ENCODE measurements at regions not wholly inside any gene's neighbourhood (a gene's known extent, or its start where the extent isn't known, plus 50 kb on each side); places are given as distances from the start of the nearest gene placed in this dataset.
A peak's percentile ranks its signal among the peaks of the same experiment; 100 is the strongest.
"Not testable (repeated sequence)": the region's sequence is repeated elsewhere in the genome, so short reads cannot be mapped to it uniquely, and the experiment has no call there.

DNA sequence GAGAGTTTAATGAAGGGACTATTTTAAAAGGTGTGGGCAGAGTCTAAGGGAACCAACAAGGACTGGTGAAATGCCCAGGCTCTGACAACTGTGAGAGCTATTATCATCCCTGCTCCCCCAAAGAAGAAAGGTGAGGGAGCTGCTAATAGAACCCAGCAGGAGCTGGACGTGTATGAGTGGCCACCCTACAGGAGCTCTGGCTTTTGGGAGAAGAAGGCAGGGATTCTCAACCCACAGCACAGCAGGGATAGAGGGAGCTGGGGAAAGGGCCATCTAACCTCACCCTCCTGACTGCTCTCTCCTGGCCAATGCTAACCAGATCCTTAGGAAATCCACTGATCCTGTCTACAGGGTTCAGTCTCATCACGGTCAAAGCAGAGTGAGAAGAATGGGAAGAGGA lies 57.1 kb downstream of the GRIN2B start:
- no peak for DNase-seq

DNA sequence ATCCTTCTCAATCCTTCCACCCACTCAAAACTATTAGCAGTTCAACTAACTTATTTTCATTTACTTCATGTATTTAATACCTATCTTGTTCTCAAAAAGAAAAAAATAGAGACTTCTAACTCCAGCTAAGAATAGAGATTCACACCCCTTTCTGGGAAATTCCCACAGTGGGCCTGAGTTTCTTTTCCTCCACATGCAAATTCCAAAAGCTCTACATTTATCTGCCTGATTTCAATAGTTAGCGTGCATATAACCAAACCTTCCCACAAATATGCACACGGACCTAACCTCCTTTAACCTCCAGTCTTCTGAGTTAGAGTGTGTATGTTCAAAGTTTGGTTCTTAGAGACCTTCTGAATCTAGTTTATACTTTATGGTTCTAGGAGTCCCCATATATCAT lies 62.5 kb downstream of the GRIN2B start:
- no peak for DNase-seq

DNA sequence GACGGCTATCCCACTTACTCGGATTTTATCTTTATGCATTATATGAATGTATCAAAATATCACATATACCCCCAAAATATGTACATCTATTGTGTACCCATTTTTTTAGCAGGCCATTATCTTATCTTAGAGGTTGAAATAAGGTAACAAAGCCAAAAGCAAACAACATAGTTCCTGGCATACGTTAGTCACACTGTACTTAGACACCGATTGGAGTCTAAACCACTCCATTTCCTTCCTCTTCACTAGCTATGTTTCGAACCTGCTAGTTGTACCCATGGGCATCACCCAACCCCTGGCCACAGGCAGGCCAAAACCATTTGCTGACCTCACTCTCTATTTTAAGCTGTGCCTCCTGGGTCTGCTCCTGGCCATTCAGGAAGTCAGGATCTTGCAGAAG lies 66.3 kb downstream of the GRIN2B start:
- DNase-seq = no peak

DNA sequence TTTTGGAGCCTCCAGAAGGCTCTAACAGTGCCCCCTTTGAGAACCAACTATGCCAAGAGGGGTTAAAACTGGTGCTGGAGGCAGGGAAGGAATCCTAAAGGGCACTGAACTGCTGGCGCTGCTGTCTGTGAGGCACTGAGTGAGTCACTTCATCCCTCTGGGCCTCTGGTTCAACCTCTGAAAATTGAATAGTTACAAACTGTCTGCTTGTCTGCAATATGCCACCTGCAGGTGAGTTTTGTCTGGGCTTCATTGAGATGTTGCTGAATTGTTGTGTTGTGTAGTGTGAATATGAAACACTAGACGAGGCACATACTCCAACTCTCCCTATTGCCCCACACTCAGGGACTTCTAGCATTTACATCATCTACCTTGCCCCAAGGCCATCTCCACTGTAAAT lies 68.0 kb downstream of the GRIN2B start:
- no peak for DNase-seq

DNA sequence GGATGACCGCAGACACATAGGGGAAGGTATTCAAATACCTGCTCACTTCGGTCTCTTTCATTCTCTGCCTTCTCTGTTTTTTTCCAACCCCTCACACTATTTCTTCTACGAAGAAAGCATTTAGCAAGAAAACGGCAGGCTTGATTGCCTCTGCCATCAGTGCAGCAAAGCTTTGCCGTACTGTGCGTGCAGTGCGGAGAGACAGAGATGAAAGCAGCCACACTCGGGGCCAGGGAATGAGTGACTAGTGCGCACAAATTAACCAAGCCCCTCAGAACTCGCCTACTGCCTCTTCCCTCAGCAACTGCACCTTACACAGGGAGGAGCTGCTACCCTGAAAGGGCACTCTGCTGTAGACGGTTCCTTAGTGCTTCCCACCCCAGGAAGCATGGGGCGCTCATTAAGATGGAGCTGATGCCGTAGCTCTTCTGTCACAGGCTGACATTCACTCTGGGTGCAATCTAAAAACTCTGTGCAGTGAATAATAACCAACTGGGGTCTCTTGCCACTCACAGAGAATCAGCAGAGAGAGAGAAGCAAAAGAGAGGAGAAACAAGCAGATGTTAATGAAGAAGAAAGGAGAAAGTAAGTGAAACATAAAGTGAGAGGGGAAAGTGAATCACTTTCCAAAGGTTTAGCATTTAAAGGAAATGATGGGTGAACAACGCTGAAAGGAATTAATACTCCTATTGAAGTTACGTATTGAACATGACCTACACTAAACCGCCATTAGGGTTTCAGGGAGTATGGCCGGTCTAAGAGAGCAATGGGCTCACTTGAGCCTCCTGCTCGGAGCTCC lies 69.4 kb downstream of the GRIN2B start:
- DNase-seq = no peak

DNA sequence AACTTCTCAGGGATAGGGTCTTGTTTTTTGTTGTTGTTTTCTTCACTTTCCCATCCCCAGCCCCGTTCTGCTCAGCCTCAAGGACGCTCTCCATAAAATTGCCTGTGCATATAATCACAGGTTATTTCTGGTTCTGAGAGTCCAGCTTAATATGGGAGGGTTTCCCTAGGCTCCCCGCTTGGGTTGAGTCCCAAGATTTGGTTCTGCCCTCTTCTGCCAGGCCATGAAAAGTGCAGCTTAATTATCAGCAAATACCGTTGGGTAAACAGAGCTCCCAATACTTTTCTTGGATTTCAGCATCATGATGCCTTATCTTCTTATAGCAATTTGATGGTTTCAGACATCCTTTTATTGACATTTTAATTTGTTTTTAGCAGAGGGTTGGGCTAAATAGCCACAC lies 75.6 kb downstream of the GRIN2B start:
- DNase-seq = no peak

DNA sequence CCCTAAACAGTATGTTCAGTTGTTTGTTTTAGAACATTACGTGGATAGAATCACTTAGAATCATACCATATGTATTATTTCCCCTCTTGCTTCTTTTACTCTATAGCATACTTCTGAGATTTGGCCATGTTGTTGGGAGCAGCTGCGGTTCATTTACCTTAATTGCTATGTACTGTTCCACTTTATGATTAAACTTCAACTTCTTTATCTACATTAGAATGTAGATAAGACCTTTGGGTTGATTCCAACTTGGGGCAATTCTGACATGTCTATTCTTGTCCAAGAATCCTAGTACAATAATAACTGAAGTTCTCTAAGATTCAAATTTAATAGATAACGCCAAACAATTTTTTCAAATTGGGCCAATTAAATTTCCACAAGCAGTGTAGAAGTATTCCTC lies 80.7 kb downstream of the GRIN2B start:
- DNase-seq = no peak

DNA sequence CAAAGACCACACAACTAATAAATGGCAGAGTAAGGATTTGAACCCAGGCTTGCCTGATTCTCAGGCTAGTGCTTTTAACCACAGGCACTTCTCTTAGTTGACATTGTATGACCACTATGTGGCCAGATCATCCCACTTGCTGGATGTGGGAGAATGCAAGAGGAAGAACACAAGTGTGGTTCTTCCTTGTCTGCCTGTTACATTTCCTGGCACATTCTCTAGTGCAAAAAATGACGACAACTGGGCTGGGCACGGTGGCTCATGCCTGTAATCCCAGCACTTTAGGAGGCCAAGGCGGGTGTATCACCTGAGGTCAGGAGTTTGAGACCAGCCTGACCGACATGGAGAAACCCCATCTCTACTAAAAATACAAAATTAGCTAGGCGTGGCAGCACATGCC lies 83.0 kb downstream of the GRIN2B start:
- DNase-seq = not testable (repeated sequence)

DNA sequence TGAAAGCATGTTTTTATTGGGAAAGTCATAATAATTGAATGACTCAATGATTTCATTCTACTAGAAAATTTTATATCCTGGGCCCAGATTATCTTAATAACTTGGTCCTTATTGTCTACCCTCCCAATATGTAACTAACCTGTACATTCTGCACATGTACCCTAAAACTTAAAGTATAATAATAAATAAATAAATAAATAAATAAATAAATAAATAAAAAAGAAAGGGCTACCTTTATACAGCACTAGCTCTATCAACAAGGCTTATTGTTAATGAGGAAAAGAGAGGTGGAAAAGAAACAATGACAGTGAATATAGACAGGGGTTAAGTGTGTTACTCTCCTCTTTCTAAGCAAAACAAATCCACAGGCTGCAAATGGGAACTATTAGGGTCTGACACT lies 83.6 kb downstream of the GRIN2B start:
- no peak for DNase-seq

DNA sequence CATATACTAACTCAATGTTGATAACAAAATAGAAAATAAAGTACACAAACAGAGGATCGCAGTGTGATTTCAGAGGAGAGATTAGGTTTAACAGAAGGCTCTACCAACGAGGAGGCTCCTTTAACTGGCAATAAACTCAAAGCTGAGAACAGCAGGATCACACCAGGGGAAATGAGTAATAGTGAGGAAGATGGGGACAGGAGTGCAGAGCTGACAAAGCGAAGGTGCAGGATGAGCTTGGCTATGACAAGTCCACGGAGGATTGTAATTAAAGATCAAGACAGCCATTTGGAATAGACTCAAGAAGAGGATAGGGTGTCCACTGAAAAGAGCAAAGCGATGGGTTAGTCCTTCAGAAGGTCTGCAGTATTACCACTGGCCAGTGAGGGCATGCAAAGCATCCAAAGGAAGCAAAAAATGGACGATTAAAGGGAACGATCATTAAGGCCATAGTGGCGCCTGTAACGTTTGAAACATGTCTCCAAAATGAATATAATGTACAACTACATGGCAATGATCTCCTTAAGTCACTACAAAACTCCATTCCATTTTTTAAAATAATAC lies 85.3 kb downstream of the GRIN2B start:
- DNase-seq = no peak

DNA sequence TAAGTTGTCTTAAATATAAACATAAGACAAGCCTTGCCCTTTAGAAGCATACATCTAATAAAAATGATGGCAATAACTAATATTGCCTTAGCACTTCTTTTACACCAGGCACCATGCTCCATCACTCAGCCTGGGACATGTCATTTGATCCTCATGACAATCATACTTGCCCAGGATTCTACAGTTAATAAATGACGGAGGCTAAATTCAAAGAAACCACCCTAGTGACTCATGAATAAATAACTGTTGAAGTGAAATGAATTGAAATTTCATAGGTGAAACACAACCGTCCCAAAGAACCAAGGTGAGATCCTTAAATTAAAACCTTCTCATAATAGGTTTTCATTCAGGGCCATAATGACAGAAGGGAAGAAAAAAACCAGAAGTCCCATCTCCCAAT lies 89.5 kb downstream of the GRIN2B start:
- no peak for DNase-seq

DNA sequence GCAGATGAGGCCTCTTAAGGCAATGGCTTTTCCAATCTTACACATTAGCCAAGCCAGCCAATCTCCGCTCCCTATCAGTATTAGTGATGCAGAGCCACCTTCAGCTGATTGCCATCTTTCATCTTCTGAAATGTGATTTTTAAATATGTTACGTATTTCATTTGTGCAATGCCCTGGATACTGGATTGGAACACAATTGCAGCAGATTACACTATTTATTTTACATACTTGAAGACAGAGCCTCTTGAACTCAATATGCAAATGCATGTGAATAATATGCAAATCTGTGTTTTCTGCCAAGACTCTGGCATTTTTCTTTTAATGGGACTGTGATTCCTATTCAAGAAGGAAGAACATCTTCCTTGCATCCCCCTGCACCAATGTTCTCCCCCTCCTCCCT lies 90.5 kb downstream of the GRIN2B start:
- no peak for DNase-seq

DNA sequence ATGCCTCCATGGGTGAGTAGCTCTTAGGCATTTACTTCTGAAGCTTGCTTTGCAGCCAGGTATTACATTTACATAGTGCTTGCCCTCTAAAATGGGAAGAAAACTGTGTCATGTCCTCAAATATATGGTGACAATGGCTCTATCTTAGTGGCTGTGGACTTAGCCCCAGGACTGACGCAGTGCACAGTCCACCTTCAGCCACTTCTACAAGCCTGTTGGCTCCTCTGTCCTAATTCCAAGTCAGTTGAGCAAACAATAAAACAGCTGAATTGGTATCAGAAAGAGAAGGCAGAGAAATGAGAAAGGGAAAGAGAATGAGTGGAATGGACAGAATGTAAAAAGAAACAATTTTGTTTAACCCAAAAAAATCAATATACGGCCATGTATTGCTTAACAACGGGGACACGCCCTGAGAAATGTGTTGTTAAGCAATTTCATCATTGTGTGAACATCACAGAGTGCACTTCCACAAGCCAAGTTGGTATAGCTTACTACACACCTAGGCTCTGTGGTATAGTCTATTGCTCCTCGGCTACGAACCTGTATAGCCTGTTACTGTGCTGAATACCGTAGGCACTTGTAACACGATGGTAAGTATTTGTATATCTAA lies 93.5 kb downstream of the GRIN2B start:
- no peak for DNase-seq

DNA sequence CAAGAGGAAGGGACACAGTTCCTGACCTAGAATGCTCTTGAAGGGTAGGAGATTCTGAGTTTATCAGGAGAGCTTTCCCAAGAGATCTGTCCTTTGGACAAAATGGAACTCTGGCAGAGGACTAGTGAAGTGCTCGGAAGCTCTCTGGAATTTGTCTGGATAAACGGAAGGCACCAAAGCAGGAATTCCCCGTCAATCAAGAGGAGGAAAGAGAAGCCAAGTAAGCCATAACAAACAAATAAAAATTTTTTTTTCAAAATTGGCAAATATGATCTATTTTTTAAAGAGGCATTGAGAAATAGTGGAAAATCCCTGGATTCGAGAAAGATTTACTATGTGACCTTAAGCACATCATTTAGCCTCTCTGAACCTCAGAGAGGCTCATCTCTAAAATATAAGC lies 99.2 kb downstream of the GRIN2B start:
- no peak for DNase-seq

DNA sequence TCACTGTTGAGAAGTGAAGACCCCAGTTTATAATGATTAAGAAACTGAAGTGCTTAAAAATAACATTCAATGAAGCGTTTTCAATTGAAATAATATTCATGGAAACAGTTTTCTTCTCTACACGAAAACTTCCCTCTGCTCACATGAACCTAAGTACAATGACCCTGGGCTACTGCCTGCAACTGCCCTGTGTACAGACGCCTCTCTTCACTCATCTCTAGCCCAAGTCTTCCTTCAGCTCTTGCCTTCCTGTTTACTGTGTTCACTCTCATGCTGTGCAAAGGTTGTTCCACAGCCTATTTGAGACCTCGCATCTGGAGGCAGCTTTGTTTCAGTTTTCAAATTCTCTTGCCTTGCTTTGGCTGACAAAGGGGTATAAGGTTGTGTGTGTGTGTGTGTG lies 100.8 kb downstream of the GRIN2B start:
- DNase-seq = no peak

DNA sequence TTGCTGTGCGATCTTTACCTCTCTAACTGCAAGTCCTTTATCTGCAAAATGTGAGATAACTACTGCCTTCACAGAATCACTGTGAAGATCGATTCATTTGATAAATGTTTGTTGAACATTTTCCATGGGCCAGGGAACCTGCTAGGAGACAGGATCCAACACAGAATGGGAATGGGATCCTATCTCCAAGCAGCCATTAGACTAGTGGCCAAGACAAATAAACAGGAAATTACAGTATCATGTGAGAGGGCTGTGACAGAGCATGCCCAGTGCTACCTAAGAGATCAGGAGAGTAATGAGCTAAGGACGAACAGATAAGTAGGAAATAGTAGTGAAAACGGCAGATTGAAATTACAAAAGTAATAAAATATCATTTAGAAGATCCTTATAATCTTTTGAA lies 105.7 kb downstream of the GRIN2B start:
- no peak for DNase-seq

DNA sequence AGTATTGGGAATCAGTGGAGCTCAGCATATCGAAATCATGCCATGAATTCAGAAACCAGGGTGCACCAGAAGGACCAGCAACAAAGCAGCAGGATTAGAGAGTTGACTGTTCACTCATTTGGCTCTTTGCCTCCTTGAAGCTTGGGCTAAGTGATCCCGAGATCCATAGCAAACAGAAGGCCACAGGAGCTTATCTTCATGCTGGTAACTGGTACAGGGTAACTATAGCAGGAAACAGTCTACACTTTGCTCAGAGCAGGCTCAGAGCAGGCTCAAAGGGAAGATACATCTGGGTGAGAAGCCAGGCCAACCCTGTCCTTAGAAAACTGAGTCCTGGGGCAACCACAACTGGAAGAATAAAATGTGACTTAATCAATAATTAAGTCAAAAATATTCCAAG lies 111.1 kb downstream of the GRIN2B start:
- DNase-seq = no peak

DNA sequence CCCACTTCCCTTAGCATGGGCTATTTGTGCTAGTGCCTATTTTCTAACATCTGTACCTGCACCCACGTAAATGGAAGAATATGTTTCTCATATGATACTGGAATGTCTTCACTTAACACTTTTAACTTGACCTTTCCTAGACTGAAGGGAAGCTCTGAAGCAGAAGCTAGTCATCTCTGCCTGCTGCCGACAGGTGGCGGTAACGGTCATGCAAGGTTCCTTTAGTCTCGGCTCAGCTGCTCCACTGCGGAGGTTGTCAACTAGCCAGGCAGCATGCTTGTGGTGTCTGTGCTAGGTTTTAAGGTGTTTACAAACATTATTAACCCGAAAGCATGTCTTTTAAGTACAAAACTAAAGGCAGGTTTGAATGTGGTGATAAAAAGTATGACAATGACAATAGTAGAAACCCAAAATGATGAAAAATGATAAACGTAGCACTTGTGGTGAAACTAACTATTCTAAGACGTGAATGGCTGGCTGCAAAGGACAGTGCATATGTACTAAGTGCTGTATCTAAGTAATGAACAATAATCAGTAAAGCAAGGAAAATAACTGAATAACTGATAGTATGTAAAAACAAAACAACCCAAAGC lies 117.2 kb downstream of the GRIN2B start:
- DNase-seq = peak; percentile 5

DNA sequence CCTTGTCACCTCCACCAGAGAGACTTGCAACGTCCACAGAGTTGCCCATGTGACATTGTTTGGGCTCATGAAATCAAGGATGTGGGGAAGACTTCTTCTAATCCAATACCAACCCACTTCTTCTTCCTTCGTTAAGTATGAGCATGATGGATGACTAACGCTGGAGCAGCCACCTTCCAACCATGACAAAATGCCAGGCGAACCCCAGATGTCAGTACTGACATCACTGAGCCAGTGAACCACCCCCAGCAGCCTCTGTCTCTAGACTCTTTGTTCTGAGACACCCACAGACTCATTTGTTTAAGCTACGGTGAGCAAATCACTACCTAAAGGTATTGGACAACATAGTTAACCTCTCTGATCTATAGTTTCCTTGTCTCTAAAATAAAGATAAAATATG lies 123.7 kb downstream of the GRIN2B start:
- no peak for DNase-seq

DNA sequence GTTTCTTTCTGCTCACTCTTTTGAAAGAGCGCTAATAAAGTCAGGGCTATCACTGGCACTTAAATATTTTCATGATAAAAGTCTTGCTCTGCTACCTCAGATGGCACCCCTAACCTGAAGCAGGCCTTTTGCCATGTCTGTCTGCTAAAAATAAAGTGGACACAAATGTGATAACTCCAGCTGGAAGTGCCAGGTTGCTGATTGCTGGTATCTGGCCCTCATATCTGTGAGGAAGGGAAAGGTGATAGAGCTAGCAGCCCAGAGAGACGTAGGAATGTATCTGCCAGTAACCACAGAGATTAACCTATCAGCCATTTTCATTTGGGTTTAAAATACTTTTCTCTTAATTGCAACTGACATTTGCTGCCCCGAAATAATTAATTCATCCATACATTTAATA lies 127.9 kb downstream of the GRIN2B start:
- no peak for DNase-seq

DNA sequence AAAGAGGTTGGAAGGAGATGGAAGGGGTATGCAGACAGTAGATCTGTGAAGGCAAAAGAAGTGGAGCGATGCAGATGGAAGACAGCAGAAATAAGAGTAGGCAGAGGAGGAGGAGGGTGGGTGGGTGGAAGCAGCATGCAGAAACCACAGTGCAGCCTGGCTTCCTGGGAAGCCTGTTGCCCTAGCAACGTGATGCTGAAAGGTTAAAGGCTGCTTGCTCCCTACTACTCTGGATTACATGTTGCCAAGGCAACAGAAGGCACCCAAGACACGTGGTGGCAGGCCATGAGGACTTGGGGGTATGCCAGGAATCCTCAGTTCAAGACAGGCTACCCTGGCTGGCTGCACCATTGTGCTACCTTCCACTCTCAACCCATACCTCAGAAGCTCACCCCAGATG lies 129.6 kb downstream of the GRIN2B start:
- peak; percentile 48 for DNase-seq

DNA sequence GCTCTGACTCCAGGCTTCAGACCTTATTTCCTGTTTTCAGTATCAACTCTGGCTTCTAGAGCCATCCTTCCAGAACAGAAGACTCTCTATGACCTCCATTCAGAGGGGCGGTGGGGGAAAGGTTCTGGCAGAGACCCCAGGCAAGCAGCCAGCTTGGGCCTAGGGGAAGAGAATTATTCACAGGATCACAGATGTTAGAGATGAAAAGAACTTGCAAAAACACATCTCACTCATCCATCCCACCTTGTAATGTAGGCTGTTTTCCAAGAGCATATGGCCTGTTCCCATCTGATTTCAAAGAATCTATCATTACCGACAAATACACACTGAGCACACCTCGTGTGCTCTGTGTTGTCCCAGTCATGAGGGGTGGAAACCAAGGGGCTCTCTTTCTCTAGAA lies 131.9 kb downstream of the GRIN2B start:
- DNase-seq = no peak

DNA sequence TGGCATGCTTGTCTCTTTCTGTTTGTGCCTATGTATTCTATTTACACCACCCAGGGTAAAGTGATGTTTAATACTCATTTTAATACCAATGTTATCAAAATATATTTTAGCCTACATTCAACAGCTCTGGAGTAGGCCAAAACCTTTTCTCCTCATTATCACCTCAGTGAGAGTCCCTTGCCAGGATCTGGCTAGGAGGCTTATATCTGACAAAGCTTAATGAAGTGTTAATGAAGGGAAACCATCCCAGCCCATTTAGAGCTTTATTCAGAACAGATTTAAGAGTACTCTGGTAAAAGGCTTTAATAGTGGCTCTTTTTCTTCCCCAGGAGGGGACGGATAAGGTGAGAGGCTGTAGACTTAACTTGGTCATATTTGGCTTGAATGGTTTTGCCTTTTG lies 137.6 kb downstream of the GRIN2B start:
- no peak for DNase-seq

DNA sequence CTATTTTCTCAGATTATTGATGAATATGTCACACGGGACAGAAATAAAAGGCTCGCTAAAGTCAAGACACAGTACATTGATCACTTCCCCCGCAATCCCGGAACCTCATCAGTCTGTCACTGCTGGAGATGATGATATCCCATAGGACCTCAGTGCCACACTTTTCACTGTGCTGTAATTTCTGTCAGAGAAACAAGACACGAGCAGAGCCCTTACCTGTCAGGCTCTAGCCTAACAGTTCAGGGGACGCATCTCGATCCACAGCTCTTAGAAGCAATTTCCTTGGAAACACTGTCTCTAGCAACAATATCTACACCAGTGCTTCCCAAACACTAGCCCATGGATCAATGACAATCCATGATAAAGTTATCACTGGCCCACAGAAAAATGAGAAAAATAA lies 140.0 kb downstream of the GRIN2B start:
- no peak for DNase-seq

All from NCI-H524 treated with DMSO at 0.1 percent for 48 hours (cell line).